Cardiac fibroblast (primary cell): ENCODE measurements at regions not wholly inside any gene's neighbourhood (a gene's known extent, or its start where the extent isn't known, plus 50 kb on each side); places are given as distances from the start of the nearest gene placed in this dataset.

Source experiments
- DNase-seq, 2 donors: peaks; one replicate each; pipeline versions ENCODE4 v3.0.0 to v3.0.0-alpha.2; 2010; ENCODE audit warnings: low read depth in 2 of 2
- H3K4me3 ChIP-seq, 2 donors: replicated peaks in 1 of 2; 1 replicate in 1 of 2; 2 replicates in 1 of 2; pipeline ENCODE4 v1.5.1; 2011; ENCODE audit warnings: low read depth in 2 of 2, low read length in 2 of 2, mild to moderate bottlenecking in 2 of 2, moderate library complexity in 1 of 2
- TF ChIP-seq, protein P1 (sequence below): IDR thresholded peaks from one replicate; pipeline ENCODE4 v1.5.1; 2011; ENCODE audit warnings: low read depth, mild to moderate bottlenecking, low read length, inconsistent platforms

DNA sequence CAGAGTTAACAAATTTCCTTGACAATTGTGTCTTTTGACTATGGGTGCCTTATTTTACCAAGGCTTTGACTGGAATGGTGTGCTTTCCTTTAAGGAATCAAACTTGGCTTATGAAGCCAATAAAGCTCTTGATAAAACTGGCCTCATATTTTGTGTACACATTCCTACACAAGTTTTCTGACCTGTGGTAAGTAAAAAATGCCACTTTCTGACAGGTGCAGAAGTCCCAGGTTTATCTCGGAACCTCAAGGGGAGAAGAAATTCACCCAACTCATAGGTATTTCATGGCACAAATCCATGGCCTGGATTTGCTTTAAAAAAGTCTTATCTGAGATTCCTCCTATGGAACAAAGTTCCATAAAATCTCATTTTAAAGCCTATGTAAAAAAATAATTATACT is 880.6 kb upstream of the LRATD1 start:
- TF ChIP-seq, protein P1, sequence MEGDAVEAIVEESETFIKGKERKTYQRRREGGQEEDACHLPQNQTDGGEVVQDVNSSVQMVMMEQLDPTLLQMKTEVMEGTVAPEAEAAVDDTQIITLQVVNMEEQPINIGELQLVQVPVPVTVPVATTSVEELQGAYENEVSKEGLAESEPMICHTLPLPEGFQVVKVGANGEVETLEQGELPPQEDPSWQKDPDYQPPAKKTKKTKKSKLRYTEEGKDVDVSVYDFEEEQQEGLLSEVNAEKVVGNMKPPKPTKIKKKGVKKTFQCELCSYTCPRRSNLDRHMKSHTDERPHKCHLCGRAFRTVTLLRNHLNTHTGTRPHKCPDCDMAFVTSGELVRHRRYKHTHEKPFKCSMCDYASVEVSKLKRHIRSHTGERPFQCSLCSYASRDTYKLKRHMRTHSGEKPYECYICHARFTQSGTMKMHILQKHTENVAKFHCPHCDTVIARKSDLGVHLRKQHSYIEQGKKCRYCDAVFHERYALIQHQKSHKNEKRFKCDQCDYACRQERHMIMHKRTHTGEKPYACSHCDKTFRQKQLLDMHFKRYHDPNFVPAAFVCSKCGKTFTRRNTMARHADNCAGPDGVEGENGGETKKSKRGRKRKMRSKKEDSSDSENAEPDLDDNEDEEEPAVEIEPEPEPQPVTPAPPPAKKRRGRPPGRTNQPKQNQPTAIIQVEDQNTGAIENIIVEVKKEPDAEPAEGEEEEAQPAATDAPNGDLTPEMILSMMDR = no peak
- no peak for DNase-seq
- no peak overlapping the region for H3K4me3 ChIP-seq

DNA sequence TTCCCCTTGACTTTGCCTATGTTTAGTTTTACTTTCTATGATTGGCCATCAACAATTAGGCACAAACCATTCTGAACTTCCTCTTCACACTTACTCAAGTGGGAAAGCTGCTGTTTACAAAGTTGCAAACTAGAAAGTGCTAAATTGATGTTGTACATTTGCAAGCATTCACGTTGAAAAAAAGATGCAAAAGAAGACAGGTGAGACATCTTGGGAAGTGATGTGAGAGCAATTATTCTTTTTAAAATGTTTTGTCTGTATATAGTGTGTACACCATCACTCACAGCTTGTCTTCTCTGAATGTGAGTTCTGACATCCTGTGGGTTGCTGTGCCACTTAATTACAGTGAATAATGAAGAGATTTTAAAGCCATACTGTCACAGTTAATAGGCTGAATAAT is 874.1 kb upstream of the LRATD1 start:
- DNase-seq = no peak
- no peak overlapping the region for H3K4me3 ChIP-seq
- TF ChIP-seq, protein P1 = no peak

DNA sequence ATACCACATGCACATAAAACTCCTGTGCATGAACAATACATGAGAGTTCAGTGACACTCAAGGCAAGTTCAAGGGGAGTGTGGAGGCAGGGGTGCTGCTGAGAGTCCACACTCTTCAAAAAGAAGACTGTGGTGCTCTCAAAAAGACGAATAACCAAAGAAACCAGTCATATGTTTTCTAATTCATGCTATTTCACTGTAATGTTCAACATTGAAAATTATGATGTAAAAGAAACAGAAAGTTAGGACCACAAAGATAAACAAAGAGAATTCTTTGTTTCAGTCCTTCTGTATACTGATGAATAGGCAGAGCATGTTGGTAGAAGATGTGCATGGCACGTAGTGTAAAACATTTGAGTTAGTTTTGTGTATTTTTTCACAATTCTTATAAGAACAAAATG is 864.2 kb upstream of the LRATD1 start:
- no peak overlapping the region for H3K4me3 ChIP-seq
- TF ChIP-seq, protein P1 = no peak
- DNase-seq = no peak

DNA sequence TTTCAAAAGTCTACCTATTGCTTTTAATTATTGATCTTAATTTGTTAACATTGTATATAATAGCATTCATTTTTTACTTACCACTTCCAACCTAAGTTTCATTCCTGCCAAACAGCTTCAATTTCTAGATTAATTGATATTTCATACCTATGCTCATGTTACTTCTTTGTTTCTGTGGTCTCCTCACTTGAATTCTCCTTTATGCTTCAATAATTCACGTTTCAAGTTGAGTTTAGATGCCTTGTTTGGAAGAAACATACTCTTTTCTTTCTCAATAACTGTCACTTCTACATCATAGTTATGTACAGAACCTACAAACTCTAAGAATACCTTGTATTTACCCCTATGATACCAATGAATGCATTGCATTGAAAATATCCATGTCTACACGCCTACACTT is 862.2 kb upstream of the LRATD1 start:
- TF ChIP-seq, protein P1 = no peak
- no peak for DNase-seq
- no peak overlapping the region for H3K4me3 ChIP-seq

DNA sequence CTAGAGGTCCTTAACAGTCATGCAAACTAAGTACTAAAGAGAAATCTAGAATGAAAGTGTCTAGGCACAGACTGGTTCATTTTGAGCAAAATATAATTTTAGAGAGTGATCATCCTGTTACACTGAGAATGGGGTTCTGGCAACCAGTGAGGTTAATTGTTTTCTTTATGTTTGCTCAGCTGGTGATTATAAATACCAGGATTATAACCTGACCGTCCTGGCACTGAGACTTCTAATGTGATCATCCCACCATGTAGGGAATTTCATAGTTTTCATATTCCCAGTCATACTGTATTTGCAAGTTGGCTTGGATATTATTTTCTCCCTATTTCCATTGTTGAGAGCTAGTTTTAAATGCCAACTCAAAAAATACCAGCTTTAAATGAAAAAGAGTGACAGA is 852.5 kb upstream of the LRATD1 start:
- no peak overlapping the region for H3K4me3 ChIP-seq
- DNase-seq = no peak
- TF ChIP-seq, protein P1 = no peak

DNA sequence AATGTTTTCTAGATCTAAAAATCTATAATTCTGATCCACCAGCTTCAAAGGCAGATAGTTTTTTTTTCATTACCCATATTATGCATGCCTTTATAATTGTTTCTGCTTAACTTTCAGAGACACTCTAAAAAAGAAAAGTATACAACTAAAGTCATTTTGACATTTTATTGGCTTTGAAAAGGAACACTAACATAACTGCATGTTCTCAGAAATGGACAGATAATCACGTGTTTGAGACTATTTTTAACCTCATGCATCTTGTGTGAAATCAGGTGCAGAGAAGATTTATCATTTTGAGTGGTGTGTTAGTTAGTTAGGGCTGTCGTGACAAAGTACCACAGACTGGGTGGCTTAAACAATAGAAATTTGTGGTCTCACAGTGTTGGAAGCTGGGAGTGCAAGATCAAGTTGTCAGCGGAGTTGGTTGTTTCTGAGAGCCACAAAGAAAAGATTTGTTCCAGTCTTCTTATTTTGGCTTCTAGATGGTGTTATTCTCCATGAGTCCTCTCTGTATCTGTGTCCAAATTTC is 841.4 kb upstream of the LRATD1 start:
- TF ChIP-seq, protein P1 = no peak
- H3K4me3 ChIP-seq = no peak overlapping the region
- DNase-seq = no peak

DNA sequence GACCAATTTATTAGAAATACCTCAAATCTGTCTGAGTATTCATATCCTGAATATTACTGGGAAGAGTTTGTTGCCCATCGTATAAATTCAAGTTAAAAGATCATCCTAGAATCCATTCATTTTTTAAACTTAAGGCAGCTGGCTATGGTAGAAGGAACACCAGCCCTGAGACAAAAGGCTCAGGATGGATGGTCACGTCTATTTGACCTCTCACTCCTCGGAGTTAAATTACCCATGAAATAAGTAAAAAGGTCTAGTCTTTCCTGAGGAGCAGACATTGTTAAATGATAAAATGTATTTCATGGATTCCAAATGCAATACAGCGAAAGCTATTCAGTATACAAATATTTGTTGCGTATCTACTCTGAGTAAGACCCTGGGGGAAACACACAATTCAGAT is 826.0 kb upstream of the LRATD1 start:
- DNase-seq = no peak
- TF ChIP-seq, protein P1 = no peak
- no peak overlapping the region for H3K4me3 ChIP-seq
